HT1080 (cell line): ENCODE measurements at regions not wholly inside any gene's neighbourhood (a gene's known extent, or its start where the extent isn't known, plus 50 kb on each side); places are given as distances from the start of the nearest gene placed in this dataset.

ENCODE experiments used
- DNase-seq: peaks from one replicate; pipeline ENCODE4 v3.0.0-alpha.2; 2015; ENCODE audit warnings: low read depth

DNA sequence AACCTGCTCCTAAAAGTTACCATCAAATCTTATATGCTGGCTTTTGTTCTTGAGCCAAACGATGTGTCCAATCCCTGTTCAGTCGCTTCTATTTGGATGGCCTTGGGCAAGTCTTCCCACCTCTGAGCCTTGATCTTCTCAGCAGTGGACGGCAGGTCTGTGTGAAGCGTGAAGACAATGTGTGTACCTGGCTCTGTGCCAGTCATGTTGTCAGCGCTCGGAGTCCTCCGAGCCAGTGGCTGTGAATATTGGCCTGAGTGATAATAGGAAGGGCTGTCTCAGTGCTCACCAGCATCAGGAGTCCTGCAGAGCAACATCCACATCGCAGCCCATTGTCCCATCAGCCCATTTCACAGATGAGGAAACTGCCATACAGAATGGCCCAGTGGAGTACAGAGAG, 219.0 kb downstream of the CDC5L start:
- DNase-seq, result no peak

DNA sequence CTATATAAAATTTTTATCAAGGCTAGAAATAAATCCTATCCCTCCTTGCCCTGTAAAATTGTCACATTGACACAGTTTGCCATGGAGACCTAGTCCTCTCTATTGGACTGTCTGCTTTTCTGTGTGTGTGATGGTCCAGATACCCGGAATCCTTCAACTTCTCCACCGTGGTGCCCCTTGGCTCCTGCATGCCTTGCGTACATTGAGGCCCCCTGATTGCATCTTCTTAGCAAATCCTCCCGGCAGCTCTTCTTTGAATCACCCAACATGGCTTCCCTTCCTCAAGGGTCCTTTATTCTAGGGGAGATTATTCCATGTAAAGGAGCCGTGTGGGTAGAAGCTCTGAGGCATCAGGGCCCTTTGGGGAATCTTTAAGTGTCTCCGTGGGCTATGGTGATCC, 219.5 kb downstream of the CDC5L start:
- no peak for DNase-seq

DNA sequence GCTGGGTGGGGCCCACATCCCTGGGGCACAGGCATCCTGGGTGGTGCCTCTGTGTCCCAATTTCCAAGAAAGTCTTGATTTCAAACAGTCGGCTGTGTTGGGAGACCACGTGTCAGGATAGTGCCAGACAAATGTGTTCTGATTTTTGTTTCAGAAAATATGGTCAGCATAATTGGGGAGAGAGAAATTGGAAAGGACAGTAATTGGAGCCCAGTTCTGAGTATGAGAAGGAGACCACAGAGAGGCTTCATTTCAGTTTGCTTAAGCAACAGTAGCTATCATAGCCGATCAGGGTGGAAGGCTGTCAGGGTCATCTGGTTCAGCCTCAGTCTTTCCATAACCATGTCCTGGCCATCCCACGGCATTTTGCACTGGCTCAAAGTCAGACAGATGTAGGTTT, 220.7 kb downstream of the CDC5L start:
- DNase-seq, result no peak

DNA sequence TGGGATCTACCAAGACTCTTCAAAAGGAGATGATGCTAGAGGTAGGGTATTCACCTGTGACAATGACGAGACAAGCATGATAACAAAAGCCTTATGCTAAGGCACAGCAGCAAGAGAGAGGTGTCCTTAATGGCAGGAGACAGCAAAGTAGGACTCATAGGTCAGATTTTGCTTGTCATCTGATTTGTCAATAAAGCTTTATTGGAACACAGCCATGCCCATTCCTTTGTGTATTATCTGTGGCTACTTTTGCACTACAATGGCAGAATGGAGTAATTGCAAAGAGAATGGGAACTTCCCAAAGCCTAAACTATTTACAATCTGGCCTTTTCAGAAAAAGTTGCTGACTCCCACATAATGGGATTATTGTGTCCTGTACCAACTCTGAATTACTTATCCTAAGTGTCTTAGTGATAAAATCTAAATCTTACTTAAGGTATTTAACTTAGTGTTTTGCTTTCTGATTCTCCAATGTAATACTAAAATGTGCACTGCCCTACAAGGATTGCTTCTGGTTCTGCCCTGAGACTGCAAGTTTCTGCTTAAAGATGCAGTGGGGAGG, 221.6 kb downstream of the CDC5L start:
- DNase-seq, result no peak

DNA sequence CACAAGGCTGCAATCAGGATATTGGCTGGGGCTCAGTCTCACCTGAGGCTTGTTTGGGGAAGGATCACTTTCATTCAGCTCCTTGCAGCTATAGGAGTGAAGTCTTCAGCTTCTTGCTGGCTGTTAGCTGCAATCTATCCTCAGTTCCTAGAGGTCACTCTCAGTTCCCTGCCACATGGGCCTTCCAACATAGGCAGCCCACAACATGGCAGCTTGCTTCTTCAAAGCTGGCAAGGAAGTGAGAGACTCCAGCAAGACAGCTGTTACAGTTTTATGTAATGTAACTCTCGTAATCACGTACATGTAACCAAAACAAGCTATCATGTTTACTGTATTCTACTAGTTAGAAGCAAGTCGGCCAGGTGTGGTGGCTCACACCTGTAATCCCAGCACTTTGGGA, 226.9 kb downstream of the CDC5L start:
- no peak for DNase-seq

DNA sequence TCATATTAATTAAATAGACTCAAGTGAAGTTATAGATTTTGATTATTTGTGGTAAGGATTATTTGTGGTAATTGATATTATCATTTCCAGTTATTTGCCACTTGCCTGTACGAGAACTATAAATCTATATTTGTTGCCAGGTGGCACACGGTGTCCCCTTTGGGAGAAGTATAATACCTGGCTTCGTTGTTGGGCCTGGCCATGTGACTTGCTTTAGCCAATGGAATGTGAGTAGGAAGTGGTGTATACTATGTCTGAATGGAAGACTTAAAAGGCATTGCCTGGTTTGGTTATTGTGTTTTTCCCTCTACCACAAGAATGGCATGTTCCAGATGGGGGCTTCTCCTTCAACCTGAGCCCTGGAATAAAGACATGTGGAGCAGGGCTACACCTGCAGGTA, 228.1 kb downstream of the CDC5L start:
- DNase-seq, result no peak

DNA sequence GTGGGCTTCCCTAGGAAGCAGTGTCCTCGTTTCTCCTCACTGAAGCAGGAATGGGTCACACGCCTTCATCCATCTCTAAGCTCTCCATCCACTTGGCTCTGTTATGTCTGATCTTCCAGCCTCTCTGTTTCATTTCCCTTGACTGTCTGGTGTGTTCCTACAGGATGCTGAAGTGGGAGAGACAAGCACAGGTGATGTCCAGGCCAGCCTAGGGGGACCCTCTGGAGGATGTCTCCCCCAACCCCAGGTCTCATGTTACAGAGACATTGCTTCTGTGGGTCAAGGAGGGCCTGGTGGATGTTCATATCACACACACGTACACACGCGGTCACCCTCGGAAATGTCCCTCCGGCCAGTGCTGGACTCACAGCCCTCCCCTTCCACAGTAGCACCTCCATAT, 229.9 kb downstream of the CDC5L start:
- DNase-seq, result no peak

DNA sequence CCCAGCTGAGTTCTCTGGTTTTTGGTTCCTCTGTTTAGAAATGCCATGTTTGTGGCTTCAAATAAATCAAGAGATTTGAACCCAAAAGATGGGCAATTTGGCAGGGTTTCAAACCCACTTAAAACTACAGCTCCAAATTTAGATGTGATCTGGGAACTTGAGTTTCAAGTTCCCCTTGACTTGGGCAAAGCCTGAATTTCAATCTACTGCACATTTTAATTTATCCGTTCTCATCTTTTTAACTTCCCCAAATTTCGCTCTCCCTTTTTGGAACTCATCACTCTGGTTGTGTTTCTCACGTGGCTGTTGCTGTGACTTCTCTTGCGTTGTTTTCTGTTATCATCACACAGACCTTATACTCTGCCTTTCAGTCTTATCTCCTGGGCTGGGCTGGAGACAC, 230.9 kb downstream of the CDC5L start:
- no peak for DNase-seq

DNA sequence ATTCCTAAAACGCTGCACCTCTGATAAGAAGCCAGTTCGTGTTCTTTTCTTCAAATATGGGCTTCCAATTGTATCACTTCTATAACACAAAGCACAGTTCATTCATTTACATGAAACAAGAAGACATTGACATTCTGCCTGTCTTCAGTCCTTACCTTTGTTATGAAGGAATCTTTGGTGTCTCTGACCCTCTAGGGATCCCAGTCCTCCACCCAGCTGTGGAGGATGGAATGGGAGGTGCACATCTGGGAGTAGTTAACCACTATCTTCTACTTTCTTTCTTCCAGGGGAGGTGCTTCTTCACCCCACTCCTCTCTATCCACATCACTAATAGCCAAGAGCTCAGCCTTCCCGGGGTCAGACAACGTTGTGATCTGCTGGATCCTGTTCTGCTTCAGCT, 233.4 kb downstream of the CDC5L start:
- no peak for DNase-seq

DNA sequence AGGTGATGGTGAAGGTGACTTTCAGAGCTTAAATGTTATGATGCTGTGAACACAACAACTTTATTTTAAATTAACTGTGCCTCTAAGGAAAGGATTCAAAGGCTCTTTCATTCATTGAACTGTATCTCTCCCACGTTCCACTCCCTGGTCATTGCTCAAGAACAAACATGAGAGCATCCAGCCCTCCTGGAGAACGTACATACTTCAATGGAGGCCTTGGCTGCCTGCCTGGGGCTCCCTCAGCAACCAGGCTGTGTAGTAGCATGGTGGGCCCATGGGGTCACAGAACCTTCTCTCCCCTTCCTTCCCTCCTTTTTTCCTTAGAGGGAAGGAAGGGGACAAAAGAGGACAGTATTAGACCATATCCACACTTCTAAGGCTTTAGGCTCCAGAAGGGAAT, 234.3 kb downstream of the CDC5L start:
- DNase-seq, result no peak

DNA sequence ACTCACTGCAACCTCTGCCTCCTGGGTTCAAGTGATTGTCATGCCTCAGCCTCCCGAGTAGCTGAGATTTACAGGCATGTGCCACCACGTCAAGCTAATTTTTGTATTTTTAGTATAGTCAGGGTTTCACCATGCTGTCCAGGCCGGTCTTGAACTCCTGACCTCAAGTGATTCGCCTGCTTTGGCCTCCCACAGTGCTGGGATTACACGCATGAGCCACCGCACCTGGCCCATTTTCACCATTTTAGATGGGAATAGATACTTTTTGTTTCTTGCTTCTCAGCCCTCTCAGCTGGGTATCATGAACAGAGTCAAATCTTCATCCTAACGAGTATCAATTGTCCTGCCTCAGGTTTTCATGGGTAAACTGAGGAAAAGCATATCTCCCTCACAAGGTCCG, 235.0 kb downstream of the CDC5L start:
- no peak for DNase-seq

DNA sequence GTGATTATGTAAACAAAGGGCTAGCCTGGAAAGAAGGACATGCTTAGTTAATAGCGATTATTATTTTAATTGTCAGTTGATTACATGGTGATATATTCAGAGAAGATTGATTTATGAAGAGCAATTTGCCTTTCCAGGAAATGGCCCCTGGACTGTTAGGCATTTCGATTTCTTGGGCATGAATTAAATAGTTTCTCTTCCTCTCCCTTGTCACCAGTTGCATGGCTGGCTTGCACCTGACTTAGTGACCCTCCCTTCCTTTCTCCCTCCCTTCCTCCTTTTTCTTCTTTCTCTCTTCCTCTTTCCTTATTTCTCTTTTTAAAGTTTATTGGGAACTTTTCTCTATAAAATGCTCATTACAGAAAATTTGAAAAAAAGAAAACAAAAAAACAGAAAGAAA, 235.4 kb downstream of the CDC5L start:
- no peak for DNase-seq

DNA sequence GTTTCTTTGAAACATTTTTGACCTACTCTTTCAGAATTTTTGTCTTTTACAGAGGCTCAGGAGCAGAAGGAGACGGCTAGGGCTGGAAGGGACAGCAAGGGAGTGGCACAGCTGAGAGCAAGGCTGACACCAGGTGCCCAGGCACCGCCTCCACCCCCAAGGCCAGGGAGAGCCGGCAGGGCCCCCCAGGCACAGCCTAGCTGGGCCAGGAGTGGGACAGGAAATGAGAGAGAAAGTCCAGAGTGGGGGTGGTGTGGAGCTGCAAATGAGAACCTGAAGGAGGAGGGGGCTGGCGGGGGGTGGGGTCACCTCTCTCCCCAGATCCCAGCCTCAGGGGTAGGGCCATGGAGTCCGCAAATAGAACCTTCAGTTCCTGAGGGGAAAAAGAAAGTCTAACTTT, 236.7 kb downstream of the CDC5L start:
- DNase-seq, result no peak

DNA sequence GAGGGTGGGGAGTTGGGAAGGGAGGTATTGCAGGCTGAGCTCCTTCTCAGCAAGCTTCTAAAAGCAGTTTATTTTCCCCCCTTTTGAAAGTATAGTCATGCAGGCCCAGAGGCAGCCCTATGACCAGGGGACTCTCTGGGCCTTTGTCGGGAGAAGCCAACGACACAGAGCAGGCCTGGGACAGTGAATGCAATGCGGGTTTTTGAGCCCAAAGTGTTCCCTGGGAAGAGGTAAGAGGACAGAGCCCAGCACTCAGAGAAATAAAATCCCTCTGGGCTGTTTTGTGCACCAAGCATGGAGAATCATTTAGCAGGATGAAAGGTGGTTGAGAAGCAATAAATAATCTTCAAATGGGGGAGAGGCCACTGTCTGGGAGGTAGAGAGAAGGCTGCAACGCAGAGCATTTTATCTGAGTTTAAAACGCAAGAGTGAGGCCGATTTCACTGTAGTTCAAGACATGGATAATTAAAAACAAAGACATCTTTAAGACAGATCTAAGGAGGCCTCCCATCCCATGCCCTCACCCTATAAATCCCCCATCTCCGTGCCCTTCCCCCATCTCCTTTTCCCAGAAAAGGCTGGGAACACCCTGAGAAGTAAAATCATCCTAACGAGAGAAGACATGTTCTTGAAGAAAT, 237.5 kb downstream of the CDC5L start:
- no peak for DNase-seq

DNA sequence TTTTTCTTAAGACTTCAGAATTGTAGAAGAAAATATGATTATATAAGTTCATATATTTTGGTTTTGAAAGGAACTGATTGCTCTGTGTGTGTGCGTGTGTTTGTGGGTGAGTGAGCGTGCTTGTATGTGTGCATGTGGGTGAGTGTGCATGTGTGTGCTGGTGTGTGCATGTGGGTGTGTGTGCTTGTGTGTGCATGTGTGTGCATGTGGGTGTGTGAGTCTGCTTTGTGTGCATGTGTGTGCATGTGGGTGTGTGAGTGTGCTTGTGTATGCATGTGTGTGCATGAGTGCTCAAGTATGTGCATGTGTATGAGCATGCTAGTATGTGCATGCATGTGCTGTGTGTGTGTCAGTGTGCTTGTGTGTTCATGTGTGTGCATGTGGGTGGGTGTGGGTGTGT, 238.5 kb downstream of the CDC5L start:
- DNase-seq, result no peak

DNA sequence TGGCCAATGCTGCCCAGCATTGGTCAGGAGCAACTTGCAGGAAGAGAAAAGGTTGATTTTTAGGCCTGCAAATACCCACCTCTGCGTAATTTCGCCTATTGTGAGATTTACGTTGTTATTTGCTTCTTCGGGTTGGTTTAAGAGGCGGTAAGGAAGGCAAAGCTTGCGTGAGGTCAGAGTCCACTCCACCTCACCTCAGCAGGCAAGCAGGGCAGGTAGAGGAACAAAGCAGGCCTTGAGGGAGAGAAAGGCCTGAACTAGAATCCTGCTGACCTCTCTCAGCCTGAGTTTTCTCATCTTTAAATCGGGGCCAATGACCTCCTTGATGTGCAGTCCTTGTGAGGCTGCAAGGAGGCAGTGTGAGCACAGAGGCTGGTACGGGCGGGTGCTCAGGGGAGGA, 239.1 kb downstream of the CDC5L start:
- no peak for DNase-seq

DNA sequence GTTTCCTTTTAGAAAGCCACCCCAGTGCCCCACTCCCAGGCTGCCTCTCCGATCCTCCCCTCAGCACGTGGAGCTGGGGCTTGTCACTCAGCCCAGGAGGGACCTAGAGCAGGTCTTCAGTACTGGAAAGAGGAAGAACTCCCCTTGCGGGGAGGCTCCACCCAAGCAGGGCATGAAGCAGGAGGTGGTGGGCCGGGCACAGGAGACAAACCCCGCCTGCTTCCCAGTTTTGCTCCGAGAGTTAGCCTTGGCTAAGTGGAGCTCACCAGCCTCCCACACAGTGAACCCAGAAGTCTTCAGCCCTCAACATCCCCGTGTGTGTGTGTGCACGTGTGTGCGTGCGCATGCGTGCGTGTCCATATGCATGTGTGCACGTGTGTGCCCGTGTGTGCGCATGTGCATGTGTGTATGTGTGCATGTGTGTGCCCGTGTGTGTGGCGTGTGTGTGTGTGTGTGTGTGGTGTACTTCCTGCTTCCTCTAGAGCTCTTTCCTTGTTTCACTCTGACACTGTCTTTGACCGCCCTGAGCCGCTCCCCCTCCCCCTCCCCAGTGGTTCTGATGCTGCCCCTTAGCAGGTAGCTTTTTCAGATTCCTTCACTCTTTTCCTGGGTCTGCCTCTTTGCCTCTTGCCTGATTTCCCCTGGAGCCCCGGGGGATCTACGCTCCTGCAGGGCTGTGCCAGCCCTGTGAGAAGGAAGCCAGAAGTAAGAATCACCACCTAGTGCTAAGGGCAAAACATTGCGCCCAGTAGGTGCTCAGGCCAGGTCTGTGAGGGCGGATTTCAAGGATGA, 239.8 kb downstream of the CDC5L start:
- DNase-seq, result no peak

DNA sequence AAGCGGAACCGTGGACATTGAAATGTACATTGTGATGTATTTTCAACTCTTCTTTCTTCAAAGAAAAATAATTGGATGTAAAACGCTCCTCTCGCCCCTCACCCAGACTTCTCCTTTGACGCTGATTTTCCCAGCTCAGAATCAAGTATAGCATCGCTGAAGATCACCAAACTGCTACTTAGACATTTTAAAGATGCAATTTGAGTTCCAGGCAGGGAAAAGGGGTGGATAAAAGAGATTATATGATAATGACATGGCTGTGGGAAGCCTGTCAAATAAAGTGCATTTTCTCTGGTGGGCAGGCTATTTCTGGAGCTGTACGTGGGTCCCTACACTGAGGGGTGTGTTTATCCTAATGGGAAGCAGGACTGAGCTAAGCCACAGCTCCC, 240.4 kb downstream of the CDC5L start:
- no peak for DNase-seq

DNA sequence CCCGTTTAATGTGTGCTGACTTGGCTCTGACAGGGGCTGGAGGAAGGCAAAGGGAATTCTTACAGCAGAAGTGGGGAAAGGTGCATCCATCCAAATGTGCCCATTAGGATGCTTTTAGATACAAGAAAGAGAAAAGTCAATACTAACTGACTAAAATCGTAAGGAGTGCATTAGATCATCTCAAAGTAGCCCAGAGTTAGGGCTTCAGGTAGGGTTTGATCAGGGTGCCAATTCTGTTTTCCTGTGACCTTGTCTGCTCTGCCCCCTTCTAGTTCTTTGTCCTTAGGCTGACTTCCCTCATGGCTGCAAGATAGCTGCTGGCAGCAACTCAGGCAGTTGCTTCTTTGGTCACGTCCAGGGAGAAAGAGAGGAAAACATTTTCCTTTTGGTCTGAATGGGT, 240.8 kb downstream of the CDC5L start:
- DNase-seq, result no peak

DNA sequence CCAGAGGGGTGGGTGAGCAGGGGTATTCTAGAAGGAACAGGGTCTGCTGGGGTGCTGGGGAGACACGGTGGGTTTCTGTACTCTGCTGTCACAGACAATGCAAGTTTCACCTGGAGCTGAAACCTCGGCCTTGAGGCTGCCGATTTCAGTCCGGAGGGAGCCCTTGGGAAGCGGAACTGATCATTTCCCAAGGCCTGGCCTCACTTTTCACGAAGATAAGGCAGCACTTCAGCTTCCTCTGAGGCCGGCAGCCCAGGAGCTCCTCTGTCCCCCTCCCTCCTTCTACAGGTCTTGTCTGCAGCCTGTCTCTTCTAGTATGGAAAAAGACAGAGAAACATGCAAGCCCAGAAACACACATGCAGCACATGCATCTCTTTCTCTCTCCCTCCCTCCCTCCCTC, 242.1 kb downstream of the CDC5L start:
- no peak for DNase-seq

DNA sequence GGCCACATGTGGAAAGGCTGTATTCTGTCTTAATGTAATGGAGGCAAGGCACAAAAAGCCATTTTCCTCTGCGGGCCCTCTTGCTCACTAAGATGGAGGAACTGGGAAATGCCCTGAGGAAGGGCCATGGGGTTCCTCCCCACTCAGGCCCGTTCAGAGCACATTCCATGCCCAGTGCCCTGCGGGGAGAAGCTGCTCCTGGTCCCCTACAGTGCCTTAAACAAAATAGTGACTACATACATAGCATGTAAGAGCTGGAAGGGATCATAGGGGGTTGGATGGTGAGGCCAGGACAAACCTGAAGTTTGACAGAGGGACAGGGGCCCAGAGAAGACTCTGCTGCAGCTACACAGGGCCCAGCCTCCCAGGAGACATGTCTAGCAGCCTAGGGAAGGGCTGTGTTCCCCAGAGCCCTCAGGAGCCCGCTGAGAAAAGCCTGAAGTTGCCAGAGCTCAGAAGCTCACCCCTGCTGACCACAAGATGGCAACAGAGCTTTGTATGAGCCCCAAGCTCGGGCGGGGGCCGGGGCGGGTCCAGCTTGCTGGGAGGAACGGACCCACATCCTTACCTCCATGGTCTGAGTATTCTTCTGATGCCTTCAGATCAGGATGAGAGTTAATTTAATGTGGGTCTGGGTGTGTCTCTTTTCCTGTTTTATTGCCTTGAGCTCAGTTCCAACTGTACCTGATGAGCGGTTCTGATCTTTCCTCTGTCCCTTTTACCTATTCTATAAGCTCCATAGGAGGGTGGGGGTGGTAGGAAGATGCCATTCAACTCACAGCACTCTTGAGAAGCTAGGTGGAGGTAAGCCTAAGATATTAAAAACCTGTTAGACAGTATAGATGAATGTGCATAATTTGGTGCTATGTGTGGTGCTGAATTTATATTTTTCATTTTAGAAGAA, 242.9 kb downstream of the CDC5L start:
- DNase-seq, result peak; percentile 57

DNA sequence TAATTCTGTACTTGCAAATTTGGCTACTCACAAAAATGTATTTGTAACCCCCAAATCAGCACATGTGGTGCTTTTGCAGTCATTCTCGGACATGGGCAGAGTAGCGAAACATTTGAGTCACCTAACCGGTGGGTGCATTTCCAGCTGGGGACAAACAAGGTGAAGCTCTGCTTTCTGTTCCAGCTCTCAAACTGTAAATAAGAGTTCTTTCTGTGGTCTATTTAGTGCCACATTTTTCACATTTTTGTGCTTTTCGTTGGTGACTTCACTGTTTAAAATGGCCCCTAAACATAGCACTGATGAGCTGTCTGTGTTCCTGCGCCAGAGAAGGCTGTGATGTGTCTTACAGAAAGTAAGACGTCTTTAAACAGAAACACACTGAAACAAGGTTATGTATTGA, 244.5 kb downstream of the CDC5L start:
- DNase-seq, result no peak
